ENCODE measurements at regions not wholly inside any gene's neighbourhood (a gene's known extent, or its start where the extent isn't known, plus 50 kb on each side); places are given as distances from the start of the nearest gene placed in this dataset.

- no peak for TF ChIP-seq CTCF (IDR thresholded peaks at IDR 0.05)
- TF ChIP-seq POLR2A (IDR thresholded peaks at IDR 0.05), result no peak
Observed at GRCh38 chr3:161770484-161771386, 274.1 kb downstream of the OTOL1 start.
